A549 (cell line): ENCODE measurements at regions not wholly inside any gene's neighbourhood (a gene's known extent, or its start where the extent isn't known, plus 50 kb on each side); places are given as distances from the start of the nearest gene placed in this dataset.
A peak's percentile ranks its signal among the peaks of the same experiment; 100 is the strongest.

Source experiments
- ATAC-seq, 2 experiments: fragments of 200-7000 bp in 1 of 2; fragments of >200 bp in 1 of 2; cut with Nextera tagmentation in 1 of 2; cut with Tn5 transposase in 1 of 2; 3 replicates each; pipeline versions ENCODE4 v1.8.0 to v1.9.1; 2018 to 2020; ENCODE audit warnings: mild to moderate bottlenecking in 1 of 2, moderate library complexity in 1 of 2
- CTCF ChIA-PET: fragments of 300-600 bp; sonication (Branson Sonifier 250); formaldehyde crosslinking; extraction: SDS; loops from one replicate; lab custom pipeline; 2021; ENCODE audit warnings: antibody characterized with exemption, inconsistent platforms; lab: Yijun Ruan, JAX
- POLR2A ChIA-PET: fragments of 350-600 bp; formaldehyde crosslinking; extraction: SDS; loops from one replicate; lab custom pipeline; 2021; ENCODE audit warnings: antibody characterized with exemption, inconsistent platforms; lab: Yijun Ruan, JAX
- DNase-seq, 2 experiments: peaks; one replicate each; pipeline versions ENCODE4 v3.0.0 to v3.0.0-alpha.2; 2011 to 2016; ENCODE audit warnings: low read depth in 1 of 2, low spot score in 1 of 2
- FAIRE-seq: peaks from 2 replicates; lab custom pipeline; 2011; peaks lifted over from hg19 to GRCh38; lab: Jason Lieb, UNC
- H3K27ac ChIP-seq, 2 experiments: fragments of >200 bp; sonication (Bioruptor Twin); formaldehyde crosslinking; 3 replicates each; pipeline ENCODE4 v1.5.1; 2016 to 2017
- H3K4me1 ChIP-seq: fragments of >200 bp; sonication (Bioruptor Twin); formaldehyde crosslinking; 3 replicates; pipeline ENCODE4 v1.6.1; 2016
- H3K4me2 ChIP-seq: fragments of >200 bp; sonication (Bioruptor Twin); formaldehyde crosslinking; 3 replicates; pipeline ENCODE4 v1.6.1; 2016
- H3K4me3 ChIP-seq: fragments of >200 bp; sonication (Bioruptor Twin); formaldehyde crosslinking; 3 replicates; pipeline ENCODE4 v1.5.1; 2016
- H3K9me3 ChIP-seq: fragments of >200 bp; sonication (Bioruptor Twin); formaldehyde crosslinking; 3 replicates; pipeline ENCODE4 v1.6.1; 2016
- BHLHE40 ChIP-seq: IDR thresholded peaks from 2 replicates; pipeline ENCODE4 v1.6.1; 2012; ENCODE audit warnings: low read depth, low read length, inconsistent platforms
- CBX8 ChIP-seq: fragments of 200-600 bp; sonication (generic); IDR thresholded peaks from 2 replicates; pipeline ENCODE4 v1.6.1; 2016
- CHD2 ChIP-seq: fragments of 150-350 bp; IDR thresholded peaks from 2 replicates; pipeline ENCODE4 v1.6.1; 2014; ENCODE audit warnings: low read length; ENCODE audit not compliant: partially characterized antibody
- EHF ChIP-seq: fragments of 250-450 bp; sonication (Bioruptor Pico); IDR thresholded peaks from 2 replicates; pipeline ENCODE4 v1.5.0; 2020; ENCODE audit warnings: mild to moderate bottlenecking
- ESRRA ChIP-seq: fragments of 150-350 bp; IDR thresholded peaks from 2 replicates; pipeline ENCODE4 v1.6.1; 2014; ENCODE audit warnings: mild to moderate bottlenecking, low read length, borderline replicate concordance
- HES2 ChIP-seq: fragments of >200 bp; sonication (Bioruptor Twin); formaldehyde crosslinking; IDR thresholded peaks from 2 replicates; pipeline ENCODE4 v1.6.1; 2016
- JUN ChIP-seq, 2 experiments: fragments of >200 bp; sonication (Bioruptor Twin); formaldehyde crosslinking; IDR thresholded peaks; 2 replicates in 1 of 2; 3 replicates in 1 of 2; pipeline ENCODE4 v1.6.1; 2016 to 2017
- KDM1A ChIP-seq: fragments of 200-600 bp; sonication (generic); IDR thresholded peaks from 2 replicates; pipeline ENCODE4 v1.6.1; 2016; ENCODE audit warnings: low read depth, mild to moderate bottlenecking
- MAFK ChIP-seq: fragments of 450-650 bp; IDR thresholded peaks from 2 replicates; pipeline ENCODE4 v1.6.1; 2014; ENCODE audit not compliant: partially characterized antibody
- MAZ ChIP-seq: fragments of 150-350 bp; IDR thresholded peaks from 2 replicates; pipeline ENCODE4 v1.6.1; 2014; ENCODE audit warnings: antibody characterized with exemption, low read depth, low read length, borderline replicate concordance
- RAD21 ChIP-seq, 2 experiments: fragments of >200 bp in 1 of 2; sonication (Bioruptor Twin) in 1 of 2; formaldehyde crosslinking in 1 of 2; IDR thresholded peaks in 1 of 2; conservative IDR thresholded peaks in 1 of 2; 2 replicates in 1 of 2; 3 replicates in 1 of 2; pipeline ENCODE4 v1.6.1; 2012 to 2018; ENCODE audit warnings: inconsistent platforms in 1 of 2
- RFX5 ChIP-seq: fragments of 450-650 bp; IDR thresholded peaks from 2 replicates; pipeline ENCODE4 v1.7.1; 2014; ENCODE audit warnings: antibody characterized with exemption, mild to moderate bottlenecking, moderate library complexity
- SMC3 ChIP-seq: fragments of >200 bp; sonication (Bioruptor Twin); formaldehyde crosslinking; IDR thresholded peaks from 3 replicates; pipeline ENCODE4 v1.6.1; 2018; ENCODE audit warnings: inconsistent platforms
- USF2 ChIP-seq: fragments of 450-650 bp; IDR thresholded peaks from 2 replicates; pipeline ENCODE4 v1.6.1; 2014; ENCODE audit warnings: antibody characterized with exemption
- ZFP36 ChIP-seq: fragments of 450-650 bp; IDR thresholded peaks from 2 replicates; pipeline ENCODE4 v1.6.1; 2014; ENCODE audit warnings: borderline replicate concordance; ENCODE audit not compliant: partially characterized antibody
- ZNF302 ChIP-seq: fragments of 250-450 bp; sonication (Bioruptor Pico); IDR thresholded peaks from 2 replicates; pipeline ENCODE4 v1.9.0; 2021; ENCODE audit warnings: inconsistent platforms, mild to moderate bottlenecking, moderate library complexity
- WGBS: methylation state at CpG from one replicate; pipeline ENCODE4 v1.1.6; 2017; ENCODE audit errors: missing lambda C conversion rate; 5-methylcytosine and 5-hydroxymethylcytosine counted together
- TF ChIP-seq, protein P1 (sequence below): fragments of >200 bp; sonication (Bioruptor Twin); formaldehyde crosslinking; IDR thresholded peaks from 3 replicates; pipeline ENCODE4 v1.5.1; 2016
- TF ChIP-seq, protein P2 (sequence below): IDR thresholded peaks from 2 replicates; pipeline ENCODE4 v1.6.1; 2012; ENCODE audit warnings: low read depth, borderline replicate concordance
- TF ChIP-seq, protein P3 (sequence below): fragments of 200-600 bp; sonication (generic); IDR thresholded peaks from 2 replicates; pipeline ENCODE4 v1.6.1; 2016; ENCODE audit warnings: antibody characterized with exemption, mild to moderate bottlenecking, moderate library complexity
- TF ChIP-seq, protein P4 (sequence below): fragments of 150-350 bp; IDR thresholded peaks from 2 replicates; pipeline ENCODE4 v1.6.1; 2014; ENCODE audit warnings: low read depth, mild to moderate bottlenecking, low read length

- no peak overlapping the region for H3K4me2 ChIP-seq
- no peaks in the 10 kb centered on the region for H3K9me3 ChIP-seq
- FAIRE-seq (no peak), DNase-seq (peak; percentile 78 to 83), ATAC-seq (peak; percentile 75 to 94)
- ChIA-PET POLR2A (no interaction called here), CTCF (interaction anchor here (0.5 to 5.5 kb wide), 27 partner anchors 9 to 1038 kb away, joined by 3 to 52 read pairs (median 5); partner anchors contain the start of gene NSG2)
- H3K4me3 ChIP-seq: no peak overlapping the region
- H3K4me1 ChIP-seq: peaks cover 9% of the 10 kb centered on the region; the same call in 1 of the 3 replicates
- 39% methylated on average over 10 of the region's 10 CpGs for WGBS
- TF ChIP-seq SMC3: peak; percentile 82
- peak; percentile 74 to 76 for TF ChIP-seq RAD21 (conservative IDR thresholded peaks at IDR 0.05 in 1 of 2, IDR thresholded peaks at IDR 0.05 in 1 of 2)
- TF ChIP-seq, protein P1, sequence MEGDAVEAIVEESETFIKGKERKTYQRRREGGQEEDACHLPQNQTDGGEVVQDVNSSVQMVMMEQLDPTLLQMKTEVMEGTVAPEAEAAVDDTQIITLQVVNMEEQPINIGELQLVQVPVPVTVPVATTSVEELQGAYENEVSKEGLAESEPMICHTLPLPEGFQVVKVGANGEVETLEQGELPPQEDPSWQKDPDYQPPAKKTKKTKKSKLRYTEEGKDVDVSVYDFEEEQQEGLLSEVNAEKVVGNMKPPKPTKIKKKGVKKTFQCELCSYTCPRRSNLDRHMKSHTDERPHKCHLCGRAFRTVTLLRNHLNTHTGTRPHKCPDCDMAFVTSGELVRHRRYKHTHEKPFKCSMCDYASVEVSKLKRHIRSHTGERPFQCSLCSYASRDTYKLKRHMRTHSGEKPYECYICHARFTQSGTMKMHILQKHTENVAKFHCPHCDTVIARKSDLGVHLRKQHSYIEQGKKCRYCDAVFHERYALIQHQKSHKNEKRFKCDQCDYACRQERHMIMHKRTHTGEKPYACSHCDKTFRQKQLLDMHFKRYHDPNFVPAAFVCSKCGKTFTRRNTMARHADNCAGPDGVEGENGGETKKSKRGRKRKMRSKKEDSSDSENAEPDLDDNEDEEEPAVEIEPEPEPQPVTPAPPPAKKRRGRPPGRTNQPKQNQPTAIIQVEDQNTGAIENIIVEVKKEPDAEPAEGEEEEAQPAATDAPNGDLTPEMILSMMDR: peak; percentile 85
- no peak for TF ChIP-seq CHD2
- peak overlapping the region; percentile 17 to 73; a peak in 2 of 6 replicates for H3K27ac ChIP-seq
Measured at GRCh38 chr5:174327317-174327864, 281.9 kb downstream of the NSG2 start.

DNA sequence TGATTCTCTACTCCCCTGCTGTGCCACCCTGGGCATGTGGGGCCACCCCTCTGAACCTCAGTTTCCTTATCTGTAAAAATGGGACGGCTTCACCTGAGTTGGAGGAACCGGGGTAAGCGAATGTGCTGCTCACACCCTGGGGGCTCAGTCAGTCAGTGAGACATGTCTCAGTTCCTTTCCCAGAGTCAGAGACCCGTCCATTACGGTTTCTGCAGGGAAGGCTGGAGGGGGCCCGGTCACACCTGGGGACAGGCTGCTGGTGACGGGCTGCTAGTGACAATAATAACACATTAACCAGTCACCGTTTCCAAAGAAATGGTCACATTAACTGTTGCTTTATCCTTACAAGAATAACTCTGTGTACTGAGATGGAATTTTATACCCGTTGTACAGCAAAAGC lies 282.4 kb downstream of the NSG2 start:
- CTCF ChIA-PET: interaction anchor here (0.8 to 5.5 kb wide), 10 partner anchors 9 to 408 kb away, joined by 4 to 52 read pairs (median 8); partner anchors contain the start of gene NSG2
- TF ChIP-seq SMC3 (no peak), CBX8 (no peak), KDM1A (no peak), ZNF302 (no peak), USF2 (no peak), RFX5 (no peak), MAZ (no peak)
- TF ChIP-seq, all 56 proteins: peak for 0
- peak overlapping the region; percentile 17 to 73; a peak in 3 of 6 replicates for H3K27ac ChIP-seq
- 82% methylated on average over 9 of the region's 9 CpGs for WGBS
- peaks cover 9% of the 10 kb centered on the region; the same call in 1 of the 3 replicates for H3K4me1 ChIP-seq
- POLR2A ChIA-PET: no interaction called here
- H3K4me2 ChIP-seq: no peak overlapping the region
- ATAC-seq: no peak
- FAIRE-seq: no peak
- DNase-seq: no peak
- H3K9me3 ChIP-seq: no peaks in the 10 kb centered on the region
- no peak overlapping the region for H3K4me3 ChIP-seq

DNA sequence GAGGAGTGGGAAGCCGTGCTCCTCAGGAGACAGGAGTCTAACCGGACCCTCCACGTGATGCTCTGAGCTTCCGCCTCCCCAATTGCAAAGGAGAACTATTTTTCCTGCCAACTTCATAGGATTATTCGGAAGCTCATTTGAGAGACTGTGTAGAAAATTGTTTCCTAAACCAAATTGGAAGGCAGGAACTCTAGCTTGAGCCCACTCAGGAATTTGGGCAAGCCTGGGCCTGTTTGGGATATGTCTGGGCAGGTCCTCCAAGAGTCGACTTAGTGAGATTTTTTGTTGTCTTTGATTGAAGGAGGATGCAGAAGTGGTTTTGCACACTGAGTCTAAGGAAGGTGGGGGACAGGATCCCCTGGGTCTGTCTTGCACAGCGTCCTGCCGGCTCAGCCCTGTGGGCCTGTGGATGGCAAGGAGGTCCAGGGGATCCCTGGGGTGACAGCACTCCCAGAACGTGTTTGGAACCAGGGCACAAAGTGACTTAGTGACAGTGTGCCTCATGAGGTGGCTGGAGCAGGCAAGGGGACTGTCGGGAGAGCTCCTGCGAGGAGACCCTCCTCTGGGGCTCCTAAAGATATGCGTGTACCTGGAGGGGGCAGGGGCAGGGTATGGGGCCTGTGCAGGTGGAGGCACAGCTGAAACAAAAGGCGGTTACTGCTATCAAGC lies 283.3 kb downstream of the NSG2 start:
- no peaks in the 10 kb centered on the region for H3K9me3 ChIP-seq
- 72% methylated on average over 11 of the region's 13 CpGs for WGBS
- H3K4me1 ChIP-seq: peaks cover 9% of the 10 kb centered on the region; the same call in 1 of the 3 replicates
- FAIRE-seq (no peak), DNase-seq (no peak), ATAC-seq (no peak)
- ChIA-PET POLR2A (no interaction called here), CTCF (interaction anchor here (0.6 to 5.5 kb wide), 13 partner anchors 10 to 709 kb away, joined by 3 to 52 read pairs (median 5); partner anchors contain the start of gene NSG2)
- H3K4me2 ChIP-seq: no peak overlapping the region
- peak overlapping the region; percentile 53 to 73; a peak in 5 of 6 replicates for H3K27ac ChIP-seq
- no peak overlapping the region for H3K4me3 ChIP-seq
- TF ChIP-seq HES2 (no peak), MAFK (no peak), SMC3 (no peak), ESRRA (no peak), ZNF302 (no peak), ZFP36 (no peak), BHLHE40 (no peak), JUN (IDR thresholded peaks at IDR 0.05) (no peak), EHF (CRISPR knock-in tag) (no peak)
- TF ChIP-seq, protein P2, sequence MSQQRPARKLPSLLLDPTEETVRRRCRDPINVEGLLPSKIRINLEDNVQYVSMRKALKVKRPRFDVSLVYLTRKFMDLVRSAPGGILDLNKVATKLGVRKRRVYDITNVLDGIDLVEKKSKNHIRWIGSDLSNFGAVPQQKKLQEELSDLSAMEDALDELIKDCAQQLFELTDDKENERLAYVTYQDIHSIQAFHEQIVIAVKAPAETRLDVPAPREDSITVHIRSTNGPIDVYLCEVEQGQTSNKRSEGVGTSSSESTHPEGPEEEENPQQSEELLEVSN: no peak
- TF ChIP-seq, protein P3, sequence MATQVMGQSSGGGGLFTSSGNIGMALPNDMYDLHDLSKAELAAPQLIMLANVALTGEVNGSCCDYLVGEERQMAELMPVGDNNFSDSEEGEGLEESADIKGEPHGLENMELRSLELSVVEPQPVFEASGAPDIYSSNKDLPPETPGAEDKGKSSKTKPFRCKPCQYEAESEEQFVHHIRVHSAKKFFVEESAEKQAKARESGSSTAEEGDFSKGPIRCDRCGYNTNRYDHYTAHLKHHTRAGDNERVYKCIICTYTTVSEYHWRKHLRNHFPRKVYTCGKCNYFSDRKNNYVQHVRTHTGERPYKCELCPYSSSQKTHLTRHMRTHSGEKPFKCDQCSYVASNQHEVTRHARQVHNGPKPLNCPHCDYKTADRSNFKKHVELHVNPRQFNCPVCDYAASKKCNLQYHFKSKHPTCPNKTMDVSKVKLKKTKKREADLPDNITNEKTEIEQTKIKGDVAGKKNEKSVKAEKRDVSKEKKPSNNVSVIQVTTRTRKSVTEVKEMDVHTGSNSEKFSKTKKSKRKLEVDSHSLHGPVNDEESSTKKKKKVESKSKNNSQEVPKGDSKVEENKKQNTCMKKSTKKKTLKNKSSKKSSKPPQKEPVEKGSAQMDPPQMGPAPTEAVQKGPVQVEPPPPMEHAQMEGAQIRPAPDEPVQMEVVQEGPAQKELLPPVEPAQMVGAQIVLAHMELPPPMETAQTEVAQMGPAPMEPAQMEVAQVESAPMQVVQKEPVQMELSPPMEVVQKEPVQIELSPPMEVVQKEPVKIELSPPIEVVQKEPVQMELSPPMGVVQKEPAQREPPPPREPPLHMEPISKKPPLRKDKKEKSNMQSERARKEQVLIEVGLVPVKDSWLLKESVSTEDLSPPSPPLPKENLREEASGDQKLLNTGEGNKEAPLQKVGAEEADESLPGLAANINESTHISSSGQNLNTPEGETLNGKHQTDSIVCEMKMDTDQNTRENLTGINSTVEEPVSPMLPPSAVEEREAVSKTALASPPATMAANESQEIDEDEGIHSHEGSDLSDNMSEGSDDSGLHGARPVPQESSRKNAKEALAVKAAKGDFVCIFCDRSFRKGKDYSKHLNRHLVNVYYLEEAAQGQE: no peak
- TF ChIP-seq, protein P1: no peak
- TF ChIP-seq, protein P4, sequence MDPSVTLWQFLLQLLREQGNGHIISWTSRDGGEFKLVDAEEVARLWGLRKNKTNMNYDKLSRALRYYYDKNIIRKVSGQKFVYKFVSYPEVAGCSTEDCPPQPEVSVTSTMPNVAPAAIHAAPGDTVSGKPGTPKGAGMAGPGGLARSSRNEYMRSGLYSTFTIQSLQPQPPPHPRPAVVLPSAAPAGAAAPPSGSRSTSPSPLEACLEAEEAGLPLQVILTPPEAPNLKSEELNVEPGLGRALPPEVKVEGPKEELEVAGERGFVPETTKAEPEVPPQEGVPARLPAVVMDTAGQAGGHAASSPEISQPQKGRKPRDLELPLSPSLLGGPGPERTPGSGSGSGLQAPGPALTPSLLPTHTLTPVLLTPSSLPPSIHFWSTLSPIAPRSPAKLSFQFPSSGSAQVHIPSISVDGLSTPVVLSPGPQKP: no peak
